Motor neuron (in vitro differentiated cells): ENCODE measurements at regions not wholly inside any gene's neighbourhood (a gene's known extent, or its start where the extent isn't known, plus 50 kb on each side); places are given as distances from the start of the nearest gene placed in this dataset.

ENCODE experiments used
- ATAC-seq, 8 experiments: fragments of 200-7000 bp; cut with Tn5 transposase; replicated peaks in 6 of 8; 2 replicates each; pipeline ENCODE4 v1.8.0; 2021; ENCODE audit warnings: mild to moderate bottlenecking in 8 of 8, moderate library complexity in 8 of 8
- H3K27ac ChIP-seq, 2 donors: fragments of 250-450 bp; sonication (Bioruptor Pico); 2 replicates each; pipeline ENCODE4 v1.9.0; 2021; ENCODE audit warnings: antibody characterized with exemption in 2 of 2, mild to moderate bottlenecking in 2 of 2, moderate library complexity in 1 of 2
- H3K4me1 ChIP-seq, 2 donors: fragments of 250-450 bp; sonication (Bioruptor Pico); replicated peaks in 1 of 2; 2 replicates each; pipeline ENCODE4 v1.6.1; 2021; ENCODE audit warnings: antibody characterized with exemption in 2 of 2, mild to moderate bottlenecking in 2 of 2, moderate library complexity in 1 of 2
- H3K4me3 ChIP-seq, 5 donors: fragments of 250-450 bp; sonication (Bioruptor Pico); 2 replicates each; pipeline ENCODE4 v1.9.0; 2021; ENCODE audit warnings: antibody characterized with exemption in 5 of 5, mild to moderate bottlenecking in 5 of 5, moderate library complexity in 4 of 5
- WGBS, 10 experiments: fragments of 450-650 bp; shearing (Covaris generic); methylation state at CpG; one replicate each; pipeline ENCODE4 v1.0.0; 2022; 5-methylcytosine and 5-hydroxymethylcytosine counted together
- in situ Hi-C, 9 experiments: fragments of 400-800 bp; cut with MboI; loops; one replicate each; pipeline ENCODE4 v1.15.0; 2021; ENCODE audit warnings: low sequenced_read_pairs in 9 of 9, low pct_unique_long_range_greater_than_20kb in 2 of 9; ENCODE audit not compliant: unreplicated experiment in 9 of 9

DNA sequence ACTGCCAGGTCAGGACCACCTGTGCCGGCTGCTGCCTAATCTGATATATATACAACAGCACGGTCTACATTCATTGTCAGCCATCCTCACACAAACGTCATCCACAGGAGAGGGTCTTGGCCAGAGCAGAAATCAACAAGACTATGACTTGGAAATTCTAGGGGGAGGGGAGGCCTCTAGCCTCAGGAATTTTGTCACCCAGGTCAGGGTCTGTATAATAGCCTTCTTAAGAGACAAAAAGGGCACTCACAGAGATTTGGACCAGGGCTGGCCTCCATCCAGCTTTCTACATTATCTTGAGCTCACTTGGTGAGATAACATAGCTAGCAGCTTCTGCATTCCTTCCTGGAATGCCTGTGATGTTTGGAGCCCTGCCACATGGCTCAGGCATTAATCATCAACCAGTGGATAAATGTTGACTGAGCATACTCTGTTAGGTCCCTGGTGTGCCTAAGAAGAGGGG is 50.4 kb upstream of the CTIF start:
- in situ Hi-C loops: loop anchor here in 1 of 9 experiments (25.0 kb wide), 1 partner anchor 149 kb away; no protein-coding TSS in a partner anchor
- peak in 4 of 8 experiments; percentile 45 to 88 (median 64) for ATAC-seq
- Histone ChIP-seq H3K4me1 (no peaks in the 10 kb centered on the region), H3K4me3 (no peak overlapping the region), H3K27ac (no peak overlapping the region)
- 13 to 100% (median 80%) methylated on average over 1 to 2 of the region's 3 CpGs; no CpG with 5 or more reads in 5 of the 10 experiments for WGBS, 10 experiments

DNA sequence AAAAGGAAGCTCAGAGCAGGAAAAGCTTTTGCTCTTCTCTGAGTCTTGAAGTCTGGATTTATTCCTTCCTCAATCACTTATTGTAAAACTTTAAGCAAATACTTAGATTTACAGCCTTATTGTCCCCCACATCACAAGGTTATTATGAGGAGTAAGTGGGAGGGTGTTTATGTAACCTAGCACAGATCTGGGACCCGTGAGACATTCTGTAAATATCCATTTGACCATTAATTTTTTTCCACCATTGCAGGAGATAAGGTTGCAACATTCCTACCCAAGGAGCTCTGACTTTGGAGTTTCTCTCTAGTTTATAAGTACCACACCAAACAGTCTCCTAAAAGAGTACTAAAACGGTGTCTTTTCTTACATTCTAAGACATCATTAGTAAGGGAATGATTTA is 52.1 kb upstream of the CTIF start:
- Histone ChIP-seq H3K4me3 (no peak overlapping the region), H3K4me1 (no peaks in the 10 kb centered on the region), H3K27ac (no peak overlapping the region)
- no peak for ATAC-seq
- WGBS, 10 experiments: 38 to 100% (median 75%) methylated on average over 1 to 2 of the region's 2 CpGs; no CpG with 5 or more reads in 1 of the 10 experiments
- in situ Hi-C loops: loop anchor here in 1 of 9 experiments (25.0 kb wide), 1 partner anchor 151 kb away; no protein-coding TSS in a partner anchor

DNA sequence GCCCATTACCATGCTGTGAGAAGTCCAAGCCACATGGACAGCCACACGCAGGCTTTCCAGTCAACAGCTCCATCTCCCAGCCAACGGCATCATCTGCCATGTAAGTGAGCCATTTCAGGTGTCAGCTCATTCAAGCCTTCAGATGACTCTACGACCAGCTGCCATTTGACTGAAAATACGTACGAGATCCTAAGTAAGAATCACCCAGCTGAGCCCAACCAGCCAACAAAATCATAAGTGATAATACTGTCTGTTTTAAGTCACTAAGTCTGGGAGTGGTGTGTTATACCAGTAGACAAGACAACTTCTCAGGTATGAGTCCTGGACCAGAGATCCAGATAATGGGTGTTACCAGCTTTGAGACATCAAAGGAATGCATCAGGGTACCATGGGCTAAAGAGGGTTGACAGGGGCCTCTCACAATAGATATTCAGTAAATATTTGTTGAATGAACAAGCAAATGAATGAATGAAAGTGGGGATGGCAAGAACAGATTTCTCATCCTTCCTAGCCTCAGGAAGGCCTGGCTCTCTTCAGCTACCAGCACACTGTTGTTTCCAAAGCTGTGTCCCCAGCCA is 52.9 kb upstream of the CTIF start:
- Histone ChIP-seq H3K4me3 (no peak overlapping the region), H3K4me1 (no peaks in the 10 kb centered on the region), H3K27ac (no peak overlapping the region)
- no peak for ATAC-seq
- in situ Hi-C loops: loop anchor here in 1 of 9 experiments (25.0 kb wide), 1 partner anchor 151 kb away; no protein-coding TSS in a partner anchor
- 60 to 94% (median 81%) methylated on average over 1 to 5 of the region's 5 CpGs; no CpG with 5 or more reads in 2 of the 10 experiments for WGBS, 10 experiments

DNA sequence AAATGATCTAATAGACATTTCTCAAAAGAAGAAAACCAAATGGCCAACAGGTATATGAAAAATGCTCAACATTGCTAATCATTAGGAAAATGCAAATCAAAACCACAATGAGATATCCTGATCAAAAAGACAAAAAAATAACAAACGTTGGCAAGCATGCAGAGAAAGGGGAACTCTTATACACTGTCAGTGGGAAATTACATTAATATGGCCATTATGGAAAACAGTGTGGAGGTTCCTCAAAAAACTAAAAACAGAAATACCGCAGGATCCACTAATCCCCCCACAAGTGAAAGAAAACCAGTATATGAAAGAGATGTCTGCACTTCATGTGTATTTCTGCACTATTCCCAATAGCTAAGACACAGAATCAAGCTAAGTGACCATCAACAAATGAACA is 57.7 kb upstream of the CTIF start:
- Histone ChIP-seq H3K4me1 (no peaks in the 10 kb centered on the region), H3K4me3 (no peak overlapping the region), H3K27ac (no peak overlapping the region)
- no peak for ATAC-seq
- in situ Hi-C loops: loop anchor here in 1 of 9 experiments (25.0 kb wide), 1 partner anchor 156 kb away; no protein-coding TSS in a partner anchor
- 69 to 100% (median 79%) methylated on average over 1 to 2 of the region's 2 CpGs; no CpG with 5 or more reads in 1 of the 10 experiments for WGBS, 10 experiments

DNA sequence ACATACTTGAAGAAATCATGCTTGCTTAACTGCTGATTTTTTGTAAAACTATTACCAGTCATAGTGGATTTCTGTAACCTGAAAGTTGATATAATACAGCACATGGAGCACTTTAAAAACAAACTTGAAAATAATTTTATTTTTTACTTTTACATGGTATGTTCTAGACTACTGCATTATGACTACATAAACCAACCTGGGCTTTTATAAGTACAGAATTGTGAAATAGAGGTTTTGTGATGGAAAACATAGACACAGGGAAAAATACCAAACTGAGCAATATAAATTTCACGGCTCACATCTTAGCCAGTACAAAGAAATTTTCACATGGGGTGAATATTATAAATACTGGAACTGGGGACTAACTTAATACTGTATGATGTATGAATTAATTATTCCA is 59.3 kb upstream of the CTIF start:
- peak in 1 of 8 experiments; percentile 63 for ATAC-seq
- 0 to 100% (median 100%) methylated on average over 1 of the region's 1 CpG; no CpG with 5 or more reads in 2 of the 10 experiments for WGBS, 10 experiments
- in situ Hi-C loops: loop anchor here in 4 of 9 experiments (10.0 to 25.0 kb wide), 2 partner anchors 158 to 185 kb away; no protein-coding TSS in a partner anchor
- H3K4me3 ChIP-seq: no peak overlapping the region
- H3K27ac ChIP-seq: no peak overlapping the region
- H3K4me1 ChIP-seq: no peaks in the 10 kb centered on the region

DNA sequence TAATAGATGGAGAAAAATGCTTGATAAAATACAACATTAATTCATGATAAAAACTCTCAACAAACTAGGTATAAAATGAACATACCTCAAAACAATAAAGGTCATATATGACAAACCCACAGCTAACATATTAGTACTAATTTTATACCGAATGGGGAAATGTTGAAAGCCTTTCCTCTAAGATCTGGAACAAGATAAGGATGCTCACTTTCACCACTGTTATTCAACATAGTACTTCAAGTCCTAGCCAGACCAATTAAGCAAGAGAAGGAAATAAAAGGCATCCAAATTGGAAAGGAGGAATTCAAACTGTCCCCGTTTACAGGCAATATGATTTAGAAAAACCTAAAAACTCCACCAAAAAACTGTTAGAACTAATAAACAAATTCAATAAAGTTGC is 61.5 kb upstream of the CTIF start:
- no peak for ATAC-seq
- in situ Hi-C loops: loop anchor here in 4 of 9 experiments (10.0 to 25.0 kb wide), 2 partner anchors 160 to 187 kb away; no protein-coding TSS in a partner anchor
- WGBS, 10 experiments: 39 to 100% (median 81%) methylated on average over 1 to 2 of the region's 2 CpGs
- Histone ChIP-seq H3K4me3 (no peak overlapping the region), H3K4me1 (no peaks in the 10 kb centered on the region), H3K27ac (no peak overlapping the region)

DNA sequence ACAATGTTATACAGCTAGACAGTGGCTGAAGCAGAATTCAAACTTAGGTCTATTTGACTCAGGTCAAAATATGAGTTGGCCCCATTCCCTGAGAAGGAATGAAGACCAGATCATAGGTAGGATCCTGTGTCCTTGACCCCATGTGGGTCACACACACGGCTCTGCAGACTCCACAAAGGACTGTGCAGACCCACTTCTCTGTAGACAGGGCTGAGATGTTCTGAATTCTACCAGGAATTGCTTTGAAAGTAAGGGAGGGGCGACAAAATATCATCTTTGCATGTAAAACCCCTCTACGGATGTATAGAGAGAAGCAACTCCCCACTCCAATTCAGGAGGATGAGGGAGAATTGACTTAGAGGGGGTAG is 62.3 kb upstream of the CTIF start:
- 17 to 100% (median 89%) methylated on average over 1 to 3 of the region's 3 CpGs; no CpG with 5 or more reads in 5 of the 10 experiments for WGBS, 10 experiments
- Histone ChIP-seq H3K27ac (no peak overlapping the region), H3K4me3 (no peak overlapping the region), H3K4me1 (no peaks in the 10 kb centered on the region)
- in situ Hi-C loops: loop anchor here in 4 of 9 experiments (10.0 to 25.0 kb wide), 2 partner anchors 161 to 188 kb away; no protein-coding TSS in a partner anchor
- no peak for ATAC-seq

DNA sequence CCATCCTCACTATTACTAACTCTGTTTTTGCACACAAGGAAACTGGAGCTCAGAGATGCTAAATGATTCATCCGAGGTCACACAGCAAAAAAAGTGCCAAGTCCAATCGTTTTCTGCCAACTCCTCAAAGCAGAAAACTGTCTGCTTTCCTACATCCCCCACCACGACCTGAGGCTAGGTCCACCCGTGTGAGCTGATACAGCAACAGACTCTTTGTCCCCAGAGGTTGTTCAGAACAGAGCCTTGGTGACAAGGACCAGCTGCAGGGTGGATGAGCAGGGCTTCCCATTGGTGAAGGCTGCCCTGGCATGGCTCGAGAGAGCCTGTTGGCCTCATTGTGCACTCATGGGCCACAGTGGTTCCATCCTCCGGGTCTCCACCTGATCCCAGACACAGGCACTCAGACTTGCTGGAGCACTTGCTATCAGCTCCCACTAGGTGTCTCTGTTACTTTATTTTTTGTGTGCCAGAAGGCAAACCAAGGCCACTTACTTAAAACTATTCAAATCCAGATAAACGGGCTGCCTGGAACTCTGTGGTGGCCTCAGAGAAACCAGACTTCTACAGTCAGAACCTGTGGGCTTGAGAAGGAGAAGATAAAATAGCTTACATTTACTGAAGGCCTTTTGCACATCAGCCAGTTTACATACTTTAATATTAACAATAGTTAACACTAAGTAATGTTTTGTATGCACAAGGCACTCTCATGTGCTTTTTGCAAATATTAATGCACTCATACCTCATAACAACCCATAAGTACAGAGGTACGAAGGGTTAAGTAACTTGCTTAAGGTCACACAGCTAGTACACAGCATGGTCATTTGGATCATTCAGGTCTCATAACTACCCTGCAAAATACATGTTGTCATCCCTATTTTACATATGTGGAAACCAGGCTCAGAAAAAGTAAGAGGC is 62.9 kb upstream of the CTIF start:
- Histone ChIP-seq H3K4me1 (no peaks in the 10 kb centered on the region), H3K4me3 (no peak overlapping the region), H3K27ac (no peak overlapping the region)
- peak; percentile 72 to 97 (median 85) for ATAC-seq
- WGBS, 10 experiments: 0 to 71% (median 33%) methylated on average over 1 to 2 of the region's 8 CpGs; no CpG with 5 or more reads in 1 of the 10 experiments
- in situ Hi-C loops: loop anchor here in 4 of 9 experiments (10.0 to 25.0 kb wide), 2 partner anchors 161 to 189 kb away; no protein-coding TSS in a partner anchor

DNA sequence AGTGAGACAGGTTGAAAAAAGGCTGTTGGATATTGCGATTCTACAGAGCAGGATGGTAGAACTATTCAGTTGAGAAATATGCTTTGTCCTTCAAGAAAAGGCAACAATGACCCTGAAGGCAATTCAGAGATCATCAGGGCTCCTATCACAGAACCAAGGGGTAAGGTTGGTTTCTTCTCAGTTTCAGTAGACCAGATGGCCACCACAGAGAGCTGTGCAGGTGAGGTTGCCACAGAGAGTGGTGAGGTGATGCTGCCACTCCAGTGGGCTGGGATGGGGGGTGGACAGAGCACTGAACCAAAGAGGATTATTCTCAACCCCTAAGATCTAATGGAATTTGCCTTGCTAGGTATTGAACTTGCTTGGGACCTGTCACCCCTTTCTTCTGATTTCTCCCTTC is 64.6 kb upstream of the ZBTB7C start:
- Histone ChIP-seq H3K4me3 (no peak overlapping the region), H3K4me1 (no peaks in the 10 kb centered on the region), H3K27ac (no peak overlapping the region)
- ATAC-seq: no peak
- in situ Hi-C loops: loop anchor here in 3 of 9 experiments (10.0 kb wide), 1 partner anchor 191 kb away; no protein-coding TSS in a partner anchor
- WGBS, 10 experiments: 75 to 100% (median 95%) methylated on average over 1 of the region's 1 CpG

DNA sequence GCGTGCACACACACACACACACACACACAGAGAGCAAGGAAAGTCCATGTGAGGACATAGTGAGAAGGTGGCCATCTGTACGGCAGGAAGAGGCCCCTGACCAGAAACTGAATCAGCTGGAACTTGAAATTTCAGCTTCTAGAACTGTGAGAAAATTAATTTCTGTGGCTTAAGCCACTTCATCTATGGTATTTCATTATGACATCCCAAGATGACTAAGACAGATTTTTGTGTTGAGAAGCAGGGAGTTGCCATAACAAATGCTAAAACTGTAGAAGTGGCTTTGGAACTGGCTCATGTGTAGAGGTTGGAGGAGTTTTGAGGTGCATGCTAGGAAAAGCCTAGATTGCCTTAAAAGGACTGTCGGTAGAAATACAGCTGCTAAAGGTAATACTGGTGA is 63.4 kb upstream of the ZBTB7C start:
- H3K4me3 ChIP-seq: no peak overlapping the region
- in situ Hi-C loops: loop anchor here in 3 of 9 experiments (10.0 kb wide), 1 partner anchor 192 kb away; no protein-coding TSS in a partner anchor
- H3K4me1 ChIP-seq: no peaks in the 10 kb centered on the region
- H3K27ac ChIP-seq: no peak overlapping the region
- 57 to 100% (median 93%) methylated on average over 1 to 3 of the region's 3 CpGs; no CpG with 5 or more reads in 3 of the 10 experiments for WGBS, 10 experiments
- ATAC-seq: peak in 2 of 8 experiments; percentile 43 to 50

DNA sequence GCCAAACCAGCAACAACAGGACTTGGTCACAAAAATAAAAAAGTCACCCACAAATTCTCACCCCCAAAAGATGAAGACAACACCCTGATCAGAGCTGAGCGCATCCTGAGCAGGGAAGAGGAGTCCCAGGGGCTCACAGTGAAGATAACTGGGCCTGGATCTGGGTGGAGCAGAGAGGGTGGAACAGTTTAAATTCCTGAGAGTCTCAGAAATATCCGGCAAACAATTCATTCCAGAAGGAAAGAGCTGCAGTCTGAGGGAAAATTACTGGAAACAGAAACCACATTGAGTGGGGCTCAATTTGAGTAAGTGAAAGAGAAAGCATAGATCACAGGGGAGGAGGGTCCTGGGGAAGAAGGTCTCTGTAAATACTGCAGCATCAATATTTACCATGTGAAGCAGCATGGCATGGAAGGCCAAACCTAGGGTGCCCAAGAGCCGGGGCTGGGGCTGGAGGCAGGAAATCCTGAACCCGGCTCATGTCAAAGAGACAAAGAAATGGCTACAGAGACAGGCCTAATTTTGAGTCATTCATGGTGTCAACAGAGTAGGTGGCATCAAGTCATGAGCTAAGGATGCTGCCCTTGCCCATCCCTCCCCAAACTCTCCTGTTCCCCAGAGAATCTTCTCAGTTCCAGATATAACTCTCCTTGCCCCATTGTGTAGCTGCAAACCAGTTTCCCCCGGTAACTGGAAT is 61.4 kb upstream of the ZBTB7C start:
- no peak overlapping the region for H3K27ac ChIP-seq
- no peaks in the 10 kb centered on the region for H3K4me1 ChIP-seq
- in situ Hi-C loops: loop anchor here in 3 of 9 experiments (10.0 kb wide), 1 partner anchor 194 kb away; no protein-coding TSS in a partner anchor
- WGBS, 10 experiments: 53 to 100% (median 87%) methylated on average over 1 to 4 of the region's 5 CpGs; no CpG with 5 or more reads in 1 of the 10 experiments
- ATAC-seq: peak in 3 of 8 experiments; percentile 80 to 88 (median 86)
- H3K4me3 ChIP-seq: no peak overlapping the region

DNA sequence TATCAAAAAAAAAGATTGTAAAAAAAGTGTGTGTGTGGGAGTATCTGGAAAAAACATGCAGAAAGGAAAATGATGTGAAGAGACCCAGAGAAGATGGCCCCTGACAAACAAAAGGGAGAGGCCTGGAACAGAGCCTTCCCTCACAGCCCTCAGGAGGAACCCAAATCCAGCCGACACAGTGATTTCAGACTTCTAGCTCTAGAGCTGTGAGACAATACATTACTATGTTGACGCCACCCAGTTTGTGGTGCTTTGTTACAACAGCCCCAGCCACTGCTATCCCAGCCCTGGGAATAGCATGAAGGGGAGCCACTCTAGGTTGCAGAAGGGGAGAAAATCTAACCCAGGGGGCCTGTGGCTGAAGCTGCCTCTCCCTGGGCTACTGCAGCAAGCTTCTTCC is 59.0 kb upstream of the ZBTB7C start:
- no peak overlapping the region for H3K4me3 ChIP-seq
- ATAC-seq: peak in 1 of 8 experiments; percentile 22
- no peaks in the 10 kb centered on the region for H3K4me1 ChIP-seq
- 33 to 100% (median 72%) methylated on average over 1 to 2 of the region's 2 CpGs; no CpG with 5 or more reads in 3 of the 10 experiments for WGBS, 10 experiments
- H3K27ac ChIP-seq: no peak overlapping the region
- in situ Hi-C loops: no loop called here
